ENCODE measurements at regions not wholly inside any gene's neighbourhood (a gene's known extent, or its start where the extent isn't known, plus 50 kb on each side); places are given as distances from the start of the nearest gene placed in this dataset.

DNA sequence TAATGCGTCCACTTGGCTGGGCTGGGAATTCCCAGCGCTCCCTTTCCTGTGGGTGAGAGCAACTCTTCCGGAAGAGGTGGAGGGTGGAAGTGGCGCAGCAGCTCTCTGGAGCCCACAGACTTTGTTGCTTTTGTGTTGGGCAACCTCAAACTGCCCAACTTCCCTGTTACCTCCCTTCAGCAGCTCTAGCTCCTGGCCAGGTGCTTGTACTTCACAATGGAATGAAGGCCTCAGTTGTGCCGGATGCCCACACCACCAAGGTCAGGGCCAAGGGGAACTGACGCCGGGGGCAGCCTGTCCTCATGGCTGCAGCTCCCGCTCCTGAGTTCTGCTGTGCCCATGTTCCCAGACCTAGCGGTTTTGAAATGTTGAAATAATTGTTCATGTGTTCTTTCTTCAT, 322.9 kb downstream of the GALR1 start:
- peak; percentile 90 for DNase-seq (ENCODE audit: low read depth)
- H3K4me3 ChIP-seq (ENCODE audit: low read depth, low read length), result no peak overlapping the region
- TF ChIP-seq, protein P1, sequence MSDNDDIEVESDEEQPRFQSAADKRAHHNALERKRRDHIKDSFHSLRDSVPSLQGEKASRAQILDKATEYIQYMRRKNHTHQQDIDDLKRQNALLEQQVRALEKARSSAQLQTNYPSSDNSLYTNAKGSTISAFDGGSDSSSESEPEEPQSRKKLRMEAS (IDR thresholded peaks at IDR 0.05; ENCODE audit: low read depth, low read length), result no peak
- TF ChIP-seq, protein P2, sequence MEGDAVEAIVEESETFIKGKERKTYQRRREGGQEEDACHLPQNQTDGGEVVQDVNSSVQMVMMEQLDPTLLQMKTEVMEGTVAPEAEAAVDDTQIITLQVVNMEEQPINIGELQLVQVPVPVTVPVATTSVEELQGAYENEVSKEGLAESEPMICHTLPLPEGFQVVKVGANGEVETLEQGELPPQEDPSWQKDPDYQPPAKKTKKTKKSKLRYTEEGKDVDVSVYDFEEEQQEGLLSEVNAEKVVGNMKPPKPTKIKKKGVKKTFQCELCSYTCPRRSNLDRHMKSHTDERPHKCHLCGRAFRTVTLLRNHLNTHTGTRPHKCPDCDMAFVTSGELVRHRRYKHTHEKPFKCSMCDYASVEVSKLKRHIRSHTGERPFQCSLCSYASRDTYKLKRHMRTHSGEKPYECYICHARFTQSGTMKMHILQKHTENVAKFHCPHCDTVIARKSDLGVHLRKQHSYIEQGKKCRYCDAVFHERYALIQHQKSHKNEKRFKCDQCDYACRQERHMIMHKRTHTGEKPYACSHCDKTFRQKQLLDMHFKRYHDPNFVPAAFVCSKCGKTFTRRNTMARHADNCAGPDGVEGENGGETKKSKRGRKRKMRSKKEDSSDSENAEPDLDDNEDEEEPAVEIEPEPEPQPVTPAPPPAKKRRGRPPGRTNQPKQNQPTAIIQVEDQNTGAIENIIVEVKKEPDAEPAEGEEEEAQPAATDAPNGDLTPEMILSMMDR (IDR thresholded peaks at IDR 0.05; ENCODE audit: low read depth, low read length), result no peak
- no peak for TF ChIP-seq POLR2A (IDR thresholded peaks at IDR 0.05; ENCODE audit: extremely low read depth, insufficient read length)
- no peak for TF ChIP-seq MYC (IDR thresholded peaks at IDR 0.05; ENCODE audit: low read depth, low read length)

DNA sequence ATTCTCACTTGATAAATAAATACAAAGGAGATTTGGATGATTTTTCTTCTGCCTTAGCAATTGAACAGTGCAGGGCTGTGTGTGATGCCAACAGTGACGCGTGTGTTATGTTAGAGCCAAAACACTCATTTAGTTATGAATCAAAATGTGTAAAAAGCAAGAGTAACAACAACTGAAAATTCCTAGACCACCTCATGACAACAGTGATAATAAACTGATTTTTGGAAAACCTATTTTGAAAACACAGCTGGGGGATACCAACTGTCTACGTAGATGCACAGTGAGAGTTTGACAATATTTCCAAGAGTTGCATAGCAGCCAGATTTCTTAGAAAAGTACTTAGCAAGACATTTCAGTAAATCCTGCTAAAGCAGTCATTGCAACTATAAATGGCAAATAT, 323.9 kb downstream of the GALR1 start:
- DNase-seq (ENCODE audit: low read depth), result no peak
- TF ChIP-seq POLR2A (IDR thresholded peaks at IDR 0.05; ENCODE audit: extremely low read depth, insufficient read length) (no peak), MYC (IDR thresholded peaks at IDR 0.05; ENCODE audit: low read depth, low read length) (no peak)
- TF ChIP-seq, protein P2 (IDR thresholded peaks at IDR 0.05; ENCODE audit: low read depth, low read length), result no peak
- TF ChIP-seq, protein P1 (IDR thresholded peaks at IDR 0.05; ENCODE audit: low read depth, low read length), result no peak
- no peak overlapping the region for H3K4me3 ChIP-seq (ENCODE audit: low read depth, low read length)

DNA sequence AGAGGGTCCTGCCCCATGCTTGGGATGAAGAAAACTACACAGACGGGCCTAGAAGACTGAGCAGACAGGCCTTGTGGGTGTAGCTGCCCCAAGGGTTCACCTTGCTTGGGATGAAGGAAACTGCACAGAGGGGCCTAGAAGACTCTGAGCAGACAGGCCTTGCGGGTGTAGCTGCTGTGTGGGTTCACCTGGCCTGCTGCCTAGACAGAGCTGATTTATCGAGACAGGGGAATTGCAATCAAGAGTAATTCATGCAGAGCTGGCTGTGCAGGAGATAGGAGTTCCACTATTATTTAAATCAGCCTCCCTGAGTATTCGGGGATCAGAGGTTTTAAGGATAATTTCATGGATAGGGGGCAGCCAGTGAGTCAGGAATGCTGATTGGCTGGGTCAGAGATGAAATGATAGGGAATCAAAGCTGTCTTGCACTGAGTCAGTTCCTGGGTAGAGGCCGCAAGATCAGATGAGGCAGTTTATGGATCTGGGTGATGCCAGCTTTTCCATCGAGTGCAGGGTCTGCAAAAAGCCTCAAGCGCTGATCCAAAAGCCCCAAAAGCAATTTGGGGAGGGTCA, 341.4 kb downstream of the GALR1 start:
- no peak overlapping the region for H3K4me3 ChIP-seq (ENCODE audit: low read depth, low read length)
- TF ChIP-seq, protein P2 (IDR thresholded peaks at IDR 0.05; ENCODE audit: low read depth, low read length), result no peak
- no peak for TF ChIP-seq MYC (IDR thresholded peaks at IDR 0.05; ENCODE audit: low read depth, low read length)
- no peak for TF ChIP-seq POLR2A (IDR thresholded peaks at IDR 0.05; ENCODE audit: extremely low read depth, insufficient read length)
- TF ChIP-seq, protein P1 (IDR thresholded peaks at IDR 0.05; ENCODE audit: low read depth, low read length), result no peak
- no peak for DNase-seq (ENCODE audit: low read depth)

DNA sequence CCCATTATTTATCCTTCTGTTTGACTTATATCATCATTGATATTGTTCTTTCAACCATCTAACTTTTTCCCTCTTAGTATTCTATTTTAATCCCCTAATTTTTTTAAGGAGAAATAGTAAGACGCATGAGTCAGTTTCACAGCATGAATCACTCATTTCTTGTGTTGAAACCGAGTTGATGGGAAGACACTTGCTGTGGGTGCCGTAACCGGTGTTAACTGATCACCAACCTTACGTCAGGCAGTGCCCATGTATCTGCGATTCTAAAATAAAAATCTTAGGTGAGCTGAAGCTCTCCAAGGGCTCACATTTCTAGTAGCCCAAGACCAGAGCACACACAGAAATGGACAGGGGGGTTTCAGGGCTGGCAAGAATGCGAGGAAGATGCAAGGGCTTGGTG, 348.1 kb downstream of the GALR1 start:
- TF ChIP-seq, protein P2 (IDR thresholded peaks at IDR 0.05; ENCODE audit: low read depth, low read length), result no peak
- no peak for TF ChIP-seq MYC (IDR thresholded peaks at IDR 0.05; ENCODE audit: low read depth, low read length)
- no peak for TF ChIP-seq POLR2A (IDR thresholded peaks at IDR 0.05; ENCODE audit: extremely low read depth, insufficient read length)
- TF ChIP-seq, protein P1 (IDR thresholded peaks at IDR 0.05; ENCODE audit: low read depth, low read length), result no peak
- DNase-seq (ENCODE audit: low read depth), result peak; percentile 68
- peak overlapping the region; percentile 51 for H3K4me3 ChIP-seq (ENCODE audit: low read depth, low read length)

DNA sequence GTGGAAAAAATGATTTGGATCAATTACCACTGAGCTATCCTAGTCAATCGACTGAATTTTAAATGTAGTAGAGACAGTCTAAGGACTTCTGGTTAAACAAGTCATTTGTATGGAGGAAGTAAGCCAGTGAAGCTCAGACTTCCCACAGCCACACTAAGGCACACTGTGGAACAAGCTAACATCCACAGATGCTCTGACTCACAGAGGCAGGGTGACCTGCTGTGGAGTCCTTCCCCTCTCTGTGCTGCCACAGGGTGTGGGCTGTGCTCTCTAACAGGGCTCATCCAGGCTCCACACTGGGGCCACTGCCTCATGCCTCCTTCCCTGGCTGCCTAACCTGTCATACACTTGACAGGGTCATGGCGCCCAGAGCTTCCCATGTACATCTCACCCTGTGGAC, 351.0 kb downstream of the GALR1 start:
- DNase-seq (ENCODE audit: low read depth), result no peak
- no peak for TF ChIP-seq POLR2A (IDR thresholded peaks at IDR 0.05; ENCODE audit: extremely low read depth, insufficient read length)
- no peak overlapping the region for H3K4me3 ChIP-seq (ENCODE audit: low read depth, low read length)

DNA sequence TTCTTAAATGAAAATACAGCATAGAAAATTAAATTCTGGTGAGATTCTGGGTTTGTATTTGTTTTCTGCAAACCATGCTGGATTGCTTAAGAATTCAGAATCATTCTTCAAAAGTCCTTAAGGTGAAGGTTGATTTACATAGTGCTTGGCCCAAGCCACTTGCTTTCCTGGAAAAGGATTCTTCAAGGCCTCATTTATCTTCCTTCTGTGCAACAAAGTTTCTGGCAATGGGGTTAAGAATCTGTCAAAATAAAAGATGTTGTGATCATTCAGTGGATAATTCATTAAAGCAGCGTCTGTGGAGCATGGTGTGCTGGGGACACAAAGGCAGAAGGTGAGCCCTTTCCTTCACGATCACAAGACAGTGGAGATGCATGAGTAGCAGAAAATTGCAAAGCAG, 351.9 kb downstream of the GALR1 start:
- TF ChIP-seq MYC (IDR thresholded peaks at IDR 0.05; ENCODE audit: low read depth, low read length) (no peak), POLR2A (IDR thresholded peaks at IDR 0.05; ENCODE audit: extremely low read depth, insufficient read length) (no peak)
- TF ChIP-seq, protein P2 (IDR thresholded peaks at IDR 0.05; ENCODE audit: low read depth, low read length), result no peak
- TF ChIP-seq, protein P1 (IDR thresholded peaks at IDR 0.05; ENCODE audit: low read depth, low read length), result no peak
- DNase-seq (ENCODE audit: low read depth), result no peak
- no peak overlapping the region for H3K4me3 ChIP-seq (ENCODE audit: low read depth, low read length)
